Keratinocyte (primary cell): ENCODE measurements at regions not wholly inside any gene's neighbourhood (a gene's known extent, or its start where the extent isn't known, plus 50 kb on each side); places are given as distances from the start of the nearest gene placed in this dataset.

ENCODE experiments used
- CTCF ChIP-seq, 3 experiments: IDR thresholded peaks in 1 of 3; conservative IDR thresholded peaks in 1 of 3; optimal IDR thresholded peaks in 1 of 3; 2 replicates in 2 of 3; 3 replicates in 1 of 3; pipeline versions ENCODE3 to v1.5.1; 2011; ENCODE audit warnings: low read length in 3 of 3, mild to moderate bottlenecking in 3 of 3, moderate library complexity in 2 of 3, control low read depth in 1 of 3, inconsistent platforms in 1 of 3; ENCODE audit not compliant: insufficient read depth in 2 of 3; ENCODE audit errors: extremely low read depth in 1 of 3
- EZH2 ChIP-seq: IDR thresholded peaks from one replicate; pipeline ENCODE4 v1.6.1; 2012; ENCODE audit warnings: inconsistent platforms, mild to moderate bottlenecking, low read length, moderate library complexity

- TF ChIP-seq CTCF (optimal IDR thresholded peaks at IDR 0.05 in 1 of 3, IDR thresholded peaks at IDR 0.05 in 1 of 3, conservative IDR thresholded peaks at IDR 0.05 in 1 of 3; ENCODE audit: extremely low read depth in 1 of 3, insufficient read depth in 2 of 3, low read length in 3 of 3): no peak
- TF ChIP-seq EZH2: no peak
Measured at GRCh38 chr19:30116984-30117555, 175.0 kb downstream of the URI1 start.
